ENCODE measurements at regions not wholly inside any gene's neighbourhood (a gene's known extent, or its start where the extent isn't known, plus 50 kb on each side); places are given as distances from the start of the nearest gene placed in this dataset.

GRCh38 chr13:37456041-37456440 lies 142.5 kb downstream of the POSTN start:
- TF ChIP-seq, protein P1, sequence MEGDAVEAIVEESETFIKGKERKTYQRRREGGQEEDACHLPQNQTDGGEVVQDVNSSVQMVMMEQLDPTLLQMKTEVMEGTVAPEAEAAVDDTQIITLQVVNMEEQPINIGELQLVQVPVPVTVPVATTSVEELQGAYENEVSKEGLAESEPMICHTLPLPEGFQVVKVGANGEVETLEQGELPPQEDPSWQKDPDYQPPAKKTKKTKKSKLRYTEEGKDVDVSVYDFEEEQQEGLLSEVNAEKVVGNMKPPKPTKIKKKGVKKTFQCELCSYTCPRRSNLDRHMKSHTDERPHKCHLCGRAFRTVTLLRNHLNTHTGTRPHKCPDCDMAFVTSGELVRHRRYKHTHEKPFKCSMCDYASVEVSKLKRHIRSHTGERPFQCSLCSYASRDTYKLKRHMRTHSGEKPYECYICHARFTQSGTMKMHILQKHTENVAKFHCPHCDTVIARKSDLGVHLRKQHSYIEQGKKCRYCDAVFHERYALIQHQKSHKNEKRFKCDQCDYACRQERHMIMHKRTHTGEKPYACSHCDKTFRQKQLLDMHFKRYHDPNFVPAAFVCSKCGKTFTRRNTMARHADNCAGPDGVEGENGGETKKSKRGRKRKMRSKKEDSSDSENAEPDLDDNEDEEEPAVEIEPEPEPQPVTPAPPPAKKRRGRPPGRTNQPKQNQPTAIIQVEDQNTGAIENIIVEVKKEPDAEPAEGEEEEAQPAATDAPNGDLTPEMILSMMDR (IDR thresholded peaks at IDR 0.05): no peak
- H3K27me3 Mint-ChIP-seq (ENCODE audit: low read depth, poor library complexity): no peaks in the 10 kb centered on the region
- H3K36me3 Mint-ChIP-seq (ENCODE audit: low read depth): no peaks in the 10 kb centered on the region
- no peaks in the 10 kb centered on the region for H3K4me1 Mint-ChIP-seq
- no peak overlapping the region for H3K27ac Mint-ChIP-seq
- H3K4me3 Mint-ChIP-seq: no peak overlapping the region
- DNase-seq: no peak
- H3K9me3 Mint-ChIP-seq: no peaks in the 10 kb centered on the region

DNA sequence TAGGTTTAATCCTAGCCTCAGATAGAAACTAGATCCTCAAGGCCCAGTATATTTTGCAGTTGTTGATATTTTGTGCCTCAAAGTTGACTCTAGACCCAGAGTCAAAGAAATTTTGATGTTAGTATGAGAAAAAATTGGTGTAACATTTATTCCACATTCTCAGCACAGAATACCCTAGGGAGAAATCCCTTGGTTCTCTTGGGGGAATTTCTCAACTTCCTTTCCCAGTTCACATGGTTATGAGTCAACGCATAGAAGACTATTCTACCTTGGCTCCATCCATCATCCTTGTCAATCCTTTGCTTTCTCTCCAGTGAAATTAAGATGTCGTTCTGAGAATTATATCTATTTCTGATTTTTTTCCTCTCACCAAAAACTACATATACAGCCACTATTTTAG lies 145.3 kb downstream of the POSTN start:
- Mint-ChIP-seq H3K4me1 (no peaks in the 10 kb centered on the region), H3K27me3 (ENCODE audit: low read depth, poor library complexity) (no peaks in the 10 kb centered on the region), H3K9me3 (no peaks in the 10 kb centered on the region), H3K36me3 (ENCODE audit: low read depth) (no peaks in the 10 kb centered on the region), H3K4me3 (no peak overlapping the region), H3K27ac (no peak overlapping the region)
- DNase-seq: no peak
- TF ChIP-seq, protein P1 (IDR thresholded peaks at IDR 0.05): no peak

DNA sequence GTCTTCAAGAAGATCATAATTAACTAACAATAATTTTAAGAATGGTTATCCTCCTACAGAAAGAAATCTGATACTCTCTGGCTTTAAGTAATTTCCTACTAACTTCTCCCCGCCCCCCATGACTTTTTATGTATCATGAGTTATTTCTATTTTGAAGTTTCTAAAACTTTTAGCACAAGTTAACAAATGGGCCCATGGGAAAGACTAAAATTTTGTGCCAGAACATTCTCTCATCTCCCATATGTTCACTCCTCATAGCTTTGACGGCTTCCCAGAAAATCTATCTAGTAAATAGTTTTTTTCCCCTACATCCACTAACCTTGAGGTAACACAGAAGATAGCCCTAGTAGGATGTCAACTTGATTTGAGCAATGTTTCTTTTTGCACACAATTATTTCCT lies 148.3 kb downstream of the POSTN start:
- no peaks in the 10 kb centered on the region for H3K4me1 Mint-ChIP-seq
- no peaks in the 10 kb centered on the region for H3K9me3 Mint-ChIP-seq
- H3K27ac Mint-ChIP-seq: no peak overlapping the region
- H3K4me3 Mint-ChIP-seq: no peak overlapping the region
- DNase-seq: no peak
- peaks cover 3% of the 10 kb centered on the region for H3K27me3 Mint-ChIP-seq (ENCODE audit: low read depth, poor library complexity)
- TF ChIP-seq, protein P1 (IDR thresholded peaks at IDR 0.05): no peak
- H3K36me3 Mint-ChIP-seq (ENCODE audit: low read depth): no peaks in the 10 kb centered on the region

GRCh38 chr13:37448153-37448552 lies 150.4 kb downstream of the POSTN start:
- Mint-ChIP-seq H3K36me3 (ENCODE audit: low read depth) (no peaks in the 10 kb centered on the region), H3K4me1 (no peaks in the 10 kb centered on the region), H3K27ac (no peak overlapping the region), H3K9me3 (no peaks in the 10 kb centered on the region), H3K27me3 (ENCODE audit: low read depth, poor library complexity) (peaks cover 3% of the 10 kb centered on the region), H3K4me3 (no peak overlapping the region)
- TF ChIP-seq, protein P1 (IDR thresholded peaks at IDR 0.05): no peak
- no peak for DNase-seq

- H3K9me3 Mint-ChIP-seq: no peaks in the 10 kb centered on the region
- TF ChIP-seq, protein P1 (IDR thresholded peaks at IDR 0.05): no peak
- peaks cover 3% of the 10 kb centered on the region for H3K27me3 Mint-ChIP-seq (ENCODE audit: low read depth, poor library complexity)
- no peak for DNase-seq
- H3K4me3 Mint-ChIP-seq: no peak overlapping the region
- H3K27ac Mint-ChIP-seq: no peak overlapping the region
- H3K4me1 Mint-ChIP-seq: no peaks in the 10 kb centered on the region
- no peaks in the 10 kb centered on the region for H3K36me3 Mint-ChIP-seq (ENCODE audit: low read depth)
Observed at GRCh38 chr13:37446503-37446902, 152.1 kb downstream of the POSTN start.

DNA sequence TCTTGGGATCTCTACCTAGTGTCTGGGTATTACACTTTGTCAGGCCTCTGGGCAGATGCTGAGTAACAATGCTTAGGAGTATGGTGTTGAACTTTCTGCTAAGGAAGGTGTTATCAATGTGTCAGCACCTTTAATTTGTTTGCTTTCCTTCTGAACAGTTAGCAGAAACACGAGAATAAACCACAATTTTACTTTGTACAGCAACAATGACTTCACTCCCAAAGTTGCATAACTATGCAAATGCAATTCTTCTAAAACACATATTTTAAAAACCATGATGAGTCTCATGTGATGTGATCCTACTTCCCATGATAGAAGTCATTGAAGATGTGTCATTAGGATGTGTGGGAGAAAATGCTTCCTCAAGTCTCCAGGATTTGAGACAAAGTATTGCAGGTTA lies 155.0 kb downstream of the POSTN start:
- Mint-ChIP-seq H3K36me3 (ENCODE audit: low read depth) (no peaks in the 10 kb centered on the region), H3K27ac (no peak overlapping the region), H3K27me3 (ENCODE audit: low read depth, poor library complexity) (peaks cover 3% of the 10 kb centered on the region), H3K9me3 (peaks cover 11% of the 10 kb centered on the region), H3K4me3 (no peak overlapping the region), H3K4me1 (no peaks in the 10 kb centered on the region)
- TF ChIP-seq, protein P1 (IDR thresholded peaks at IDR 0.05): no peak
- no peak for DNase-seq
